GM19467 (cell line): ENCODE measurements at regions not wholly inside any gene's neighbourhood (a gene's known extent, or its start where the extent isn't known, plus 50 kb on each side); places are given as distances from the start of the nearest gene placed in this dataset.

Experiments
- ATAC-seq: cut with Tn5 transposase; IDR thresholded peaks from one replicate; pipeline ENCODE4 v1.9.1; 2021; ENCODE audit warnings: mild to moderate bottlenecking, moderate library complexity; ENCODE audit not compliant: unreplicated experiment

GRCh38 chr1:219119839-219120238, 53.8 kb upstream of the LYPLAL1 start:
- ATAC-seq: no peak

- no peak for ATAC-seq
Measured at GRCh38 chr1:219120624-219121544, 52.8 kb upstream of the LYPLAL1 start.

DNA sequence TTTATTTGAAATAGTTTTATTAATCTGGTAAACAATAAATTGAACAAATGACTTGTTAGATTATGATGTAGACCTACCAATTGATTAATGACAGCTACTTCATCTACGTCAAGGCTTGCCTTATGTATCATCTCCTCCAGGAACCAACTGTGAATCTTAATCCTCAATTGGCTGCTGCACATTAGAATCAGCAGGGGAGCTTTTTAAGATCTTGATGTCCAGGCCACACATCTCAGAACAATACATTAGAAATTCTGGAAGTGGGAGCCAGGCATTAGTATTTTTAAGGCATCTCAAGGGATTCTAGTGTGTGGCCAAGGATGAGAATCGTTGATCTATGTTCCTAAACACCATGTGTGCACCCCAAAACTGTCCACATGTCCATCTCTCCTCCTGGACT, 52.0 kb upstream of the LYPLAL1 start:
- no peak for ATAC-seq

- ATAC-seq: no peak
Measured at GRCh38 chr1:219123036-219123435, 50.6 kb upstream of the LYPLAL1 start.
